ENCODE measurements at regions not wholly inside any gene's neighbourhood (a gene's known extent, or its start where the extent isn't known, plus 50 kb on each side); places are given as distances from the start of the nearest gene placed in this dataset.

DNA sequence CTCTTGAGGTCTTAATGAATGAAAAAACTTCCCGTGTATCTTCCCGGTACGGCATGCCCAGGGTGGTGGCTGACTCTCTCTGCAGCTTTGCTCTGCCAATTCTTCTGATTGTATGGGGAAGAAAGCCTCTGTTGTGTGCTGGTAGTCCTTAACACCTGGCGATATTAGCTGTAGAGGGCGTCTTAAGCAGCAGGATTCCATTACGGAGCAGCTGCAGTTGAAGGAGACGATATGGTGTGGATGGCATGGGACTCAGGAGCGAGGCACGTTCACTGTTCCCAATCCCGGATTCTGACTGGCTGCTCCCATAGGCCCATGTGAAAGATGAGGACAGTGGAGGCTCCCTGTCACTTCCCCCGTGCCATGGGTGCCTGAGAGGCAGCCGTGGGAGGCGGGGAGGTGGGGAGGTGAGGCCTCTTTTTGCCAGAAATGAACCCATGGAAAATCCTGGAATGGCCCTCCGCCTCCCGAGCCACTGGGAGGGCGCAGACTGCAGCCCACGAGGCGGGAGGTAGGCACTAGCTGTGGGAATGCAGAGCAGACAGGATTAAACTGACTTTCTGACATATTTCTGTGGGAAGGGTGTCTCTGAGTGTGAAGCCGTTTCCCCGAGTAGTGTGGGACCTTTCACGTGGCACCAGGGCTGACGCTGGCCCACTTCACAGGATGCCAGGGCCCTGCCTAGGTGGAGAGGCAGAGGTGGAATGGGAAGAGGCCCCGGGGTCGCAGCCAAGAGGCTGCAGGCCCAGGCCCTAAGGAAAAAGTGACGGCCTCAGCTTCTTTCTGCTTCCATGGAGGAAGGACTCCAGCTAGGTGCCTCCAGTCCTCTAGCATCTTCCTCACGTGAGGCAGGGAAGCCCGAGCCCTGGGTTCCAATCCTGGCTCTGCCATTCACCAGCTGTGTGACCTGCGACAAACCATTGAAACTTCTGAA is 121.4 kb upstream of the CD82 start:
- ATAC-seq (no peak), DNase-seq (ENCODE audit: low read depth, low spot score) (no peak)
- BruUV-seq (replicated peaks): no TSS peak
- no peak overlapping the region for H3K4me2 ChIP-seq (ENCODE audit: low read length)
- H3K4me3 ChIP-seq (replicated peaks in 1 of 2; ENCODE audit: low read depth in 1 of 2, low read length in 2 of 2): no peak overlapping the region
- peaks cover 6 to 12% of the 10 kb centered on the region in 2 experiments for H3K4me1 ChIP-seq (ENCODE audit: control insufficient read depth in 1 of 2, insufficient read depth in 2 of 2, low read length in 2 of 2)
- RAD21 ChIA-PET (ENCODE audit: low non-redundant PET in 1 of 2, low total read pairs in 2 of 2, uncharacterized antibody in 2 of 2, unreplicated experiment in 2 of 2): no interaction called here
- intact Hi-C loops (cut with micrococcal nuclease): no loop called here
- H3K27me3 ChIP-seq (ENCODE audit: insufficient read depth, low read length): no peaks in the 10 kb centered on the region
- H3K27ac ChIP-seq (ENCODE audit: low read depth, low read length): no peak overlapping the region
- no peaks in the 10 kb centered on the region for H3K79me2 ChIP-seq (ENCODE audit: insufficient read depth, low read length)
- POLR2A ChIA-PET: no interaction called here
- no peaks in the 10 kb centered on the region for H3K9me3 ChIP-seq (ENCODE audit: control insufficient read depth in 1 of 2, insufficient read depth in 1 of 2, low read depth in 1 of 2, low read length in 2 of 2)
- CTCF ChIA-PET: no interaction called here
- H3K36me3 ChIP-seq (ENCODE audit: control insufficient read depth in 1 of 2, insufficient read depth in 2 of 2, low read length in 2 of 2): no peaks in the 10 kb centered on the region
- TF ChIP-seq TCF7L2 (IDR thresholded peaks at IDR 0.05; ENCODE audit: borderline replicate concordance, extremely low read depth, insufficient read depth, insufficient read length): no peak
- no peaks in the 10 kb centered on the region for H3K9me2 ChIP-seq (ENCODE audit: insufficient read depth)
- H3K9ac ChIP-seq (ENCODE audit: low read length): no peak overlapping the region
- no peaks in the 10 kb centered on the region for H4K20me1 ChIP-seq (ENCODE audit: insufficient read depth)
- H2AFZ ChIP-seq (ENCODE audit: low read depth, low read length, poor library complexity, severe bottlenecking): no peak overlapping the region

DNA sequence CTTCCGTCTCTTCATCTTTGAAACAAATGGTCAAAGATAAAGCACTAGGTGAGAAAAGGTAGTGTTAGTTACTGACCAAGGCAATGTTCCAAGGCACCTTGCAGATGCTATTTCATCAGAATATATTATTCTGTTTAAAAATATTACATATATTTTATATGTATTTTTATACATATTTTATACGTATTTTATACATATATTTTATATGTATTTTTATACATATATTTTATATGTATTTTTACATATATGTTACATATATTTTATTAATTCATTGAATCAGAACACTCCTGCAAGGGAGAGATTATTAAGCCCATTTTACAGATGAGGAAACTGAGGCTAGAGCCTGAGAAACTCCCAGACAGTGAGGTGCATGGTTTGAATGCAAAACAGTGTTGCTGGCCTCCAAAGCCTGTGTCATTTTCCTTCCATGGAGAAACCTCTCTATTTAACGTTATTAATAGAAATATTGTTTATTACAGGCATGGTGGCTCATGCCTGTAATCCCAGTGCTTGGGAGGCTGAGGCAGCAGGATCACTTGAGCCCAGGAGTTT is 120.6 kb upstream of the CD82 start:
- H3K79me2 ChIP-seq (ENCODE audit: insufficient read depth, low read length): no peaks in the 10 kb centered on the region
- POLR2A ChIA-PET: no interaction called here
- H3K4me1 ChIP-seq (ENCODE audit: control insufficient read depth in 1 of 2, insufficient read depth in 2 of 2, low read length in 2 of 2): peaks cover 6 to 12% of the 10 kb centered on the region in 2 experiments
- H3K9me2 ChIP-seq (ENCODE audit: insufficient read depth): no peaks in the 10 kb centered on the region
- no peak overlapping the region for H3K27ac ChIP-seq (ENCODE audit: low read depth, low read length)
- BruUV-seq (replicated peaks): no TSS peak
- no peak overlapping the region for H3K4me2 ChIP-seq (ENCODE audit: low read length)
- no peak overlapping the region for H2AFZ ChIP-seq (ENCODE audit: low read depth, low read length, poor library complexity, severe bottlenecking)
- no peak for TF ChIP-seq EZH2phosphoT487 (IDR thresholded peaks at IDR 0.05; ENCODE audit: borderline replicate concordance)
- TF ChIP-seq POLR2A (IDR thresholded peaks at IDR 0.05; ENCODE audit: borderline replicate concordance, extremely low read depth, insufficient read depth, insufficient read length): no peak
- no peak for TF ChIP-seq CBX3 (IDR thresholded peaks at IDR 0.05; ENCODE audit: low read depth)
- no peaks in the 10 kb centered on the region for H3K27me3 ChIP-seq (ENCODE audit: insufficient read depth, low read length)
- H3K4me3 ChIP-seq (replicated peaks in 1 of 2; ENCODE audit: low read depth in 1 of 2, low read length in 2 of 2): no peak overlapping the region
- CTCF ChIA-PET: no interaction called here
- no peaks in the 10 kb centered on the region for H3K36me3 ChIP-seq (ENCODE audit: control insufficient read depth in 1 of 2, insufficient read depth in 2 of 2, low read length in 2 of 2)
- no peaks in the 10 kb centered on the region for H3K9me3 ChIP-seq (ENCODE audit: control insufficient read depth in 1 of 2, insufficient read depth in 1 of 2, low read depth in 1 of 2, low read length in 2 of 2)
- no peak overlapping the region for H3K9ac ChIP-seq (ENCODE audit: low read length)
- DNase-seq (ENCODE audit: low read depth, low spot score) (no peak), ATAC-seq (no peak)
- RAD21 ChIA-PET (ENCODE audit: low non-redundant PET in 1 of 2, low total read pairs in 2 of 2, uncharacterized antibody in 2 of 2, unreplicated experiment in 2 of 2): no interaction called here
- no peaks in the 10 kb centered on the region for H4K20me1 ChIP-seq (ENCODE audit: insufficient read depth)
- intact Hi-C loops (cut with micrococcal nuclease): no loop called here

Data from HCT116 (cell line).